ENCODE measurements at regions not wholly inside any gene's neighbourhood (a gene's known extent, or its start where the extent isn't known, plus 50 kb on each side); places are given as distances from the start of the nearest gene placed in this dataset.

DNA sequence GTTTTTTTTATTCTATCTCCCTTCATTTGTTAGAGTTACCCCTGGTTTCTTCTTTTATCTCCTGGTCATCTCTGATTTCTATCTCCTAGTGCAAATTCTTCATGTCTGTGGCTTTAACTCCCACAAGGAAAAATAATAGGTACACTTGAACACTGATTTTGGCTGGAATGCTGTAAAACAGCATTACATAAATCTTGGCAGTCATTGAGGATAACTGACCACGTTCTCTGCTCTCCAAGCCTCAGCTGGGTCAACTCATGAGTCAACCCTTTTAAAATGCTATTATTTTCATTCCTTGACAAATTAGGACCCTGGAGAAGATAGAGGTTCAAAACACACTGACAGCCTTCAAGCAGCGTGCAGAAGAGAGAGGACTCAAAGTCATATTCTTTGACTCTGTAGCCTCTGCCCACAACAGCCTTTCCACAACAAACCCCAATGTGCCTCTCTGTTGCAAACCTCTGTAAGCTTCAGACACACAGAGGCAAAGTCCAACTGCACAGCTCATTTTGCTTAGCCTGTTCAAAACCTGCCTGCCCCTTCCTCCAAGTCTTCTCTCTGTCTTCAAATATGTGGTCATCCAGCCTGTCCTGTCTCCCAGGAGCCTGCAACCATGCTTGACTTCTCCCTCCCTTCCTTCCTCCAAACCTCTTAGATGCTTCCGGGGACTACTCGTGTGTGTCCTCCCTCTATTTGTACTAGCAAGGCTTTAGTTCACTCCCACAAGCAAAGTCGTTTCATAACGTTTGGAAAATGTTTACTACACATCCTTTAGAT is 398.4 kb downstream of the MED10 start:
- H3K4ac ChIP-seq (replicated peaks; ENCODE audit: insufficient read length, low read depth, low read length): no peak overlapping the region
- H2BK120ac ChIP-seq (replicated peaks; ENCODE audit: low read depth, low read length): no peak overlapping the region
- H3K18ac ChIP-seq (ENCODE audit: extremely low read depth, low read length): no peak overlapping the region
- H3K9me3 ChIP-seq (ENCODE audit: insufficient read depth in 2 of 2, low read depth in 1 of 2, low read length in 1 of 2): no peaks in the 10 kb centered on the region
- DNase-seq (ENCODE audit: low read depth in 1 of 2, low spot score in 2 of 2) (no peak), FAIRE-seq (no peak)
- no peak overlapping the region for H2BK5ac ChIP-seq (ENCODE audit: low read depth, low read length)
- H3K79me1 ChIP-seq (ENCODE audit: low read depth, low read length): no peaks in the 10 kb centered on the region
- H3K4me2 ChIP-seq (ENCODE audit: insufficient read depth in 1 of 2, low read depth in 2 of 2, low read length in 2 of 2): no peak overlapping the region
- no peak overlapping the region for H3K4me3 ChIP-seq (ENCODE audit: extremely low read depth in 1 of 4, insufficient read depth in 2 of 4, low read depth in 3 of 4, low read length in 4 of 4)
- no peak overlapping the region for H3K27ac ChIP-seq (ENCODE audit: low read depth, low read length)
- H2BK20ac ChIP-seq (ENCODE audit: low read length): no peak overlapping the region
- H3K14ac ChIP-seq (ENCODE audit: insufficient read length): no peak overlapping the region
- H3K27me3 ChIP-seq (replicated peaks in 1 of 4; ENCODE audit: control insufficient read depth in 3 of 4, extremely low read depth in 1 of 4, insufficient read depth in 3 of 4, low read length in 3 of 4): no peaks in the 10 kb centered on the region
- H2AFZ ChIP-seq (ENCODE audit: low read length): peak overlapping the region; percentile 76; the same call in 1 of the 2 replicates
- H3K9ac ChIP-seq (replicated peaks in 1 of 4; ENCODE audit: extremely low read depth in 1 of 4, low read depth in 3 of 4, low read length in 3 of 4): no peak overlapping the region
- H3K23me2 ChIP-seq (ENCODE audit: low read depth, low read length): no peaks in the 10 kb centered on the region
- peaks cover 0 to 11% (median 3%) of the 10 kb centered on the region in 4 experiments; a peak in 2 of 7 replicates for H3K4me1 ChIP-seq (replicated peaks in 1 of 4; ENCODE audit: control insufficient read depth in 3 of 4, insufficient read depth in 4 of 4, low read length in 3 of 4)
- no peaks in the 10 kb centered on the region; a peak in 1 of 8 replicates for H3K36me3 ChIP-seq (ENCODE audit: control insufficient read depth in 2 of 4, insufficient read depth in 4 of 4, low read length in 3 of 4)
- H2AK5ac ChIP-seq (ENCODE audit: low read depth, low read length): no peak overlapping the region
- H3K56ac ChIP-seq (replicated peaks; ENCODE audit: insufficient read length, low read depth, low read length): no peak overlapping the region
- no peak overlapping the region for H3K23ac ChIP-seq (ENCODE audit: insufficient read length)
- no peaks in the 10 kb centered on the region for H3K79me2 ChIP-seq (ENCODE audit: control insufficient read depth in 1 of 2, insufficient read depth in 2 of 2, low read length in 2 of 2)
- H2BK12ac ChIP-seq (ENCODE audit: low read depth, low read length): no peak overlapping the region
- POLR2A ChIA-PET (ENCODE audit: partially characterized antibody): no interaction called here
- no peaks in the 10 kb centered on the region for H4K20me1 ChIP-seq (replicated peaks in 1 of 2; ENCODE audit: control insufficient read depth in 1 of 2, insufficient read depth in 2 of 2, low read length in 2 of 2)
- H4K5ac ChIP-seq (ENCODE audit: insufficient read length, low read depth, low read length): no peak overlapping the region
- H4K8ac ChIP-seq (ENCODE audit: extremely low read depth, insufficient read depth, low read length): no peak overlapping the region; the same call in 1 of the 2 replicates
- WGBS, 2 experiments (ENCODE audit: extremely low coverage in 1 of 2, insufficient coverage in 1 of 2, insufficient read length in 1 of 2, insufficient replicate concordance in 2 of 2, low coverage in 1 of 2, low lambda C conversion rate in 2 of 2, missing lambda C conversion rate in 1 of 2): 85% methylated on average over 6 of the region's 6 CpGs; no CpG with 5 or more reads in 1 of the 2 experiments
- no peak overlapping the region for H2BK15ac ChIP-seq (ENCODE audit: low read length)
- CTCF ChIA-PET (ENCODE audit: partially characterized antibody): no interaction called here
- no peak overlapping the region for H4K91ac ChIP-seq (replicated peaks; ENCODE audit: insufficient read length, low read length)
- TF ChIP-seq POU5F1 (IDR thresholded peaks at IDR 0.05; ENCODE audit: low read depth, low read length) (no peak), CTBP2 (IDR thresholded peaks at IDR 0.05; ENCODE audit: borderline replicate concordance, insufficient read depth, insufficient read length, low read length) (no peak), POLR2AphosphoS5 (IDR thresholded peaks at IDR 0.05; ENCODE audit: low read depth, low read length) (no peak), RFX5 (IDR thresholded peaks at IDR 0.05; ENCODE audit: borderline replicate concordance, low read depth, low read length) (no peak), SAP30 (IDR thresholded peaks at IDR 0.05; ENCODE audit: insufficient read depth, insufficient replicate concordance, low read length) (no peak), EGR1 (IDR thresholded peaks at IDR 0.05; ENCODE audit: borderline replicate concordance, low read depth, low read length) (no peak), JUN (IDR thresholded peaks at IDR 0.05; ENCODE audit: low read depth, low read length) (no peak), KDM4A (IDR thresholded peaks at IDR 0.05; ENCODE audit: low read depth, low read length, severe bottlenecking) (no peak)

Measured in H1 (cell line).